Panc1 (cell line): ENCODE measurements at regions not wholly inside any gene's neighbourhood (a gene's known extent, or its start where the extent isn't known, plus 50 kb on each side); places are given as distances from the start of the nearest gene placed in this dataset.

Experiments
- CTCF ChIP-seq: fragments of 450-650 bp; IDR thresholded peaks from 2 replicates; pipeline ENCODE4 v1.5.1; 2017; ENCODE audit warnings: mild to moderate bottlenecking
- POLR2AphosphoS5 ChIP-seq: IDR thresholded peaks from 2 replicates; pipeline ENCODE4 v1.6.1; 2012; ENCODE audit warnings: mild to moderate bottlenecking, low read depth, low read length, moderate library complexity
- REST ChIP-seq, 2 experiments: IDR thresholded peaks; 2 replicates each; pipeline ENCODE4 v1.6.1; 2011 to 2012; ENCODE audit warnings: low read depth in 2 of 2, control low read depth in 1 of 2, low read length in 1 of 2, mild to moderate bottlenecking in 1 of 2, moderate library complexity in 1 of 2; ENCODE audit not compliant: insufficient read depth in 1 of 2
- SIN3A ChIP-seq: IDR thresholded peaks from 2 replicates; pipeline ENCODE4 v1.6.1; 2012; ENCODE audit warnings: low read depth, mild to moderate bottlenecking, low read length, moderate library complexity, borderline replicate concordance; ENCODE audit not compliant: insufficient read depth

- TF ChIP-seq CTCF (no peak), POLR2AphosphoS5 (no peak), REST (IDR thresholded peaks at IDR 0.05; ENCODE audit: insufficient read depth in 1 of 2, low read depth in 2 of 2, low read length in 1 of 2) (no peak), SIN3A (no peak)
Measured at GRCh38 chr5:38681966-38682365, 125.5 kb upstream of the LIFR start.
